HTR-8/SVneo (cell line): ENCODE measurements at regions not wholly inside any gene's neighbourhood (a gene's known extent, or its start where the extent isn't known, plus 50 kb on each side); places are given as distances from the start of the nearest gene placed in this dataset.

Experiments used
- DNase-seq: peaks from one replicate; pipeline ENCODE4 v3.0.0; 2011; ENCODE audit warnings: low spot score, mixed read lengths; ENCODE audit not compliant: insufficient read length
- FAIRE-seq: peaks from 2 replicates; lab custom pipeline; 2011; peaks lifted over from hg19 to GRCh38; lab: Jason Lieb, UNC

DNA sequence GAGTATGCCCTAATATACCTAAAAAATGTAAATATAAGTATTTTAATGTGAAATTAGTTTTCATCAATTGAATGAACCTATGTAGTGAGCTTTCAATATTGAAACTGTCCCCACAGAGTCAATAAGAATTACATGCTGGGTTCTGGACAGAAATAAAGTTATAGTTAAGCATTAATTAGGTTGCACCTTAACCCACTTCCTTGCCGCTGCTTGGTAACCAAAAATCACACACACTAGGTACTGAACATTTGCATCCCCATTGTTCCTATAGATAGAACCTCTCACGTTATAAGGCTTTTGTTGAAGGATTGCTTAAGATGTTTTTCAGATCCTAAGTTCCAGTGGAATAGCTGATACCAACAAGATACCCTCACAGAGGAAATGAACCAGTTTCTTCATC lies 237.1 kb upstream of the OPRM1 start:
- FAIRE-seq (no peak), DNase-seq (no peak)

DNA sequence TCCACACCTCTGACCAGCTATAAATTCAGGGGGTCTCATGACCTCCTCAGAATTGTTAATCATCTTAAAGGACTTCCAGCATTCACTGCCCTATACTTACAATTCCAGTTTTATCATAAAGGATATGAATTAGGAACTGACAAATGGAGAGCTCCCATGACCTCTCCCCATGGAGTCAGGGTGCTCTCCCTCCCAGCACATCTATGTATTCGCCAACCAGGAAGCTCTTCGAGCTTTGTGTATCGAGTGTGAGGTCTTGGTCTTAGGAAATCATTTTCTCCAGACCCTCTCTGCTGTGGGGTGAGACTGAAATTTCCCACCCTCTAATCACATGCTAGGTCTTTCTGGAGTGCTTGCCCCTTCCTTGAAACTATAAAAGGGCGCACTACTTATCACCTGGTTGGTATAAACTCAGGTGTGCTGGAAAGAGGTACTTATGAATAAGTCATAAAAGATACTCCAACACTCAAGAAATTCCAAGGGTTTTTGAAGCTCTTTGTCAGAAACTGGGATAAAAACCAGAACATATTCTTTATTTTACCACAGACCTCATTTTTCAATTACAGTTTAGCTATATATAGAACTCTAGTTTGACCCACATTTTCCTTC lies 238.4 kb upstream of the OPRM1 start:
- DNase-seq = no peak
- FAIRE-seq = no peak

DNA sequence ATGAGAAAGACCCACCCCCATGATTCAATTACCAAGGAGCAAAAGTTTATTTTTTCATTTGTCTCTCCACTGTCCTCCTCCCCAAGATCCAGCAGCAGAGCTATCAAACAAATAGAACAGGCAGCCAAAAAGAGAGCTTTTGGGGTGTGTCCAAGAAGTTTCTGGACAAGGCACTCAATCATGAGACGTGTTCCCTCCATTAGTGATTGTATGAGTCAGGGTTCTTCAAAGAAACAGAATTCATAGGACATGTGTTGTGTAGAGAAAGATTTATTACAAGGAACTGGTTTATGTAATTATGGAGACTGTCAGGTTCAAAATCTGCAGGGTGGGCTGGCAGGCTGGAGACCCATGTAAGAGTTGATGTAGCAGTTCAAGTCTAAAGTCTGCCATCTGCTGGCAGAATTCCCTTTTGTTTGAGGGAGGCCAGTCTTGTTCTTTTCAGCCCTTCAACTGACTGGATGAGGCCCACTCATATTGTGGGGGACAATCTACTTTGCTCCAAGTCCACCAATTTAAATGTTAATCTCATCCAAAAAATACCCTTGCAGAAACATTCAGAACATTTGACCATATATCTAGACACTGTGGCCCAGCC lies 248.1 kb upstream of the OPRM1 start:
- no peak for DNase-seq
- no peak for FAIRE-seq

DNA sequence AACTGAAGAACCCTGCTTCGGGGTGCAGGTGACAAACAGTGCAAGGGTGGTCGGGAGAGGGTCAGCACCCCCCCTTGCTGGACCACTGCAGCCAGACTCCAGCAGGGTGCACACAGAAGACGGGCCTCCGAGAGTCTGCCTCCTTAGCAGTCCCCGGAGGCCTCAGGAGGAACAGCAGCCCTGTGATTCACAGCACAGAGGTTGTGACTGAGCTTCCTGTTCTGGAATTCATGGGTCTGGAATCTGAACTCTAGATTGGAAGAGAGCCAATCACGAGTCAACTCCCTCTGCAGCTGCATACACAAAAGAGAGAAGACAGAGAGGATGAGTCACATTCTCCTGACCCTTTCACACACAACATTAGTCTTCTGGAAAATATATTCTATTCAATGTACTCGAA lies 249.0 kb upstream of the OPRM1 start:
- peak; percentile 71 for DNase-seq
- no peak for FAIRE-seq

DNA sequence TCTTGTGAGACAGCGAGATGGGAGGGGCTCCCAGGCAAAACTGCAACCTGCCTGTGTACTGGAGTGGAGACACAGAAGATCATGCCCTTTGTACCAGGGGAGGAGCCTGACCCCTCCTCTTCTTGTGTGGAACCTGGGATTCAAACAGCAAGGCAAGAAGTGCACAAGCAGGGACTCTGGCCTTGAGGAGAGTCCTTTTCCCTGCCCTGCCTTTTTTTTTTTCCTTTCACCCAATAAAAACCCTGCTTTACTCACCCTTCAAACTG lies 251.8 kb upstream of the OPRM1 start:
- no peak for FAIRE-seq

DNA sequence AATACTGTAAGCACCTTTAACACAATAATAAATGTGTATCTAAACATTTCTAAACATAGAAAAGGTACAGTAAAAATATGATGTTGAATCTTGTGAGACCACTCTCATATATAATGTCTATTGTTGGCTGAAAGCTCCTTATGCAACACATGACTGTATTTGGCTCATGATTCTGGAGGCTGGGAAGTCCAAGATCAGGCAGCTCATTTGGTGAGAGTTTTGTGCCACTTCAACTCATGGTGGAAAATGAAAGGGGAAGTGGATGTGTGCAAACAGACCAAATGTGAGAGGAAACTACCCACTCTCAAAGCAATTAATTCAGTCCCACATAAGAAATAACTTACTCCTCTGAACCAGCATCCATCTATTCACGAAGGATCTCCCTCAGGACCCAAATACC lies 257.7 kb upstream of the OPRM1 start:
- DNase-seq (no peak), FAIRE-seq (no peak)

More for the DNA sequence above, 251.8 kb upstream of the OPRM1 start:
- DNase-seq = no peak

DNA sequence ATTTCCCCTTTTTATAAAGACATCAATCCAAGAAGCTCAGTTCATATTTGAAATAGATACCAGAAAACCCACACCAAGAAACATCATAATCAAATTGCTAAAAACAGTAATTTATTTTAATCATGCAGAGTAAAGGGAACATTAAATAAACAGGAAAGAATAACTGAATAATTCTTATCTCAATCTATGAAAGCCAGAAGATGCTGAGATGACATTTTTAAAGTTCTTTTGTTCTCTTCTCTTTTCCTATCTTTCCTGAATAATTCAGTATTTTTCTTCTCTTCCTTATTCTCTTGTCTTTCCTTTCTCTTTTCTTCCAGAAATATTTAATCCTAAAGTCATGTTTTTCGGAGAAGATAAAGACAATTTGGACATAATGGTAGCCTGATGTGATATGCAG lies 259.0 kb upstream of the OPRM1 start:
- FAIRE-seq (no peak), DNase-seq (no peak)

DNA sequence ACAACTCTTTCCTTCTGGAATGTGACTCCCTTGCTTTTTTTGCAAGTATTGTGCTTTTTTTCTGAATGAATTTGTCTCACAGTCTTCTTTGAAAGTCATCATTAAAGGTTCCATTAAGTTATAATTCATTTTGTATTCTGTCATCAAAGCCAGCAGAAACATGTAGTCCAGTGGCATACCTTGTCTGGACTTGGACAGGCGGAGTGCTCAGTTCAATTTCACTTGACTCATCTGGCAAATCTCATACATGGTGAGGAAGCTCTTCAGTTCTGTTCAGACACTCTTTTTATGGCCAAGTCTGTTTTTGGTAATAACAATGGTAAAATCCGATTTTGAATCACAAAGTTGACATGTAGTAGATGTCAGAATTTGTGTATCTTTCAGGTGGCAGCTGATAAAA lies 260.8 kb upstream of the OPRM1 start:
- DNase-seq (no peak), FAIRE-seq (no peak)

DNA sequence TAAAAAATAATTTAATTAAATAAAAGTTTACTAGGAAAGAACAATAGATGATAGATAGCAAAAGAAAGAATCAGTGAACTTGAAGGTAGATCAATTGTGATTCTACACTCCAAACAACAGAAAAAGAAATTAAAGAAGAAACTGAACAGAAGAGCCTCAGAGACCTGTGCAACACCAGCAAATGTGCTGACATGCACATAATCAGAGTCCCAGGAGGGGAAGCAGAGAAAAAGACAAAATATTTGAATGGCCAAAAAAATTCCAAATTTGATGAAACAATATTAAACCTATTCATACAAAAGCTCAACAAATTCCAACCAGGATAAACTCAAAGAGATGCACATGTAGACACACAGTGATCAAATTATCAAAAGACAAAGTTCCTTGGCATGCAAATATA lies 267.5 kb upstream of the OPRM1 start:
- FAIRE-seq = no peak
- no peak for DNase-seq

DNA sequence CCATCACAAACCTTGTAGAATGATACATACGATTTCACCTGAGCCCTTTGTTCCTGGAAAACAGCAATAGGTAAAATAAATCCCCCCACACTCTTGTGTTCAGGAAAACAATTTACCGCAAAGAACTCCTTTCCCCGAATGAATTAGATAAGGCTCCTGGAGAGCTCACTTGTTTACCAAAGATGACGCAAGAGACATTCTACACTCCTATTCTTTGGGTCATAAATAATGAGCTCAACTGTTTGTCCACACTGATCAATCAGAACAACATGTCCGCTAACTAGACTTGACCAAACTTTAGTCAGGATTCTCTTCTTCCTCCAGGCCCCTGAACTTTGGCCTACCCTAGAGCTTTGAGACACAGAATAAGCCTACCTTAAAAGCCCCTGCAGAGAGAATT lies 271.9 kb upstream of the OPRM1 start:
- no peak for DNase-seq
- no peak for FAIRE-seq

DNA sequence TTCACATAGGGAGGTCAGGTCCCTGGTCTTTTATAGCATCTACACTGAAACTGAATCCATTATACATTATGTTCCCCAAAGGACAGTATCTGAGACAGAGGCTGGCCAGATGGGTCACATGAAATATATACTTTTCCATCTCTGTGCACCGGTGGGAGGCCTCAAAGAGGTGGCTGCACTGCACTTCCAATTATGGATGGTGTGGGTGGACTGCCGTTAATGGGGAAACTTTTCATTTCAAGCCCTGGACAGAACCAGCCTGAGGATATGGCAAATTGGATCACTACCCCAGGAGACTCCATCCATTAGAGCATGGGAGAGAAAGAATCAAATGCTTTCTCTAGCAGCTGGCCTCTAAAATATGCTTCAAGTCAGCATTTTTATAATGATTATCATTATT lies 280.5 kb upstream of the OPRM1 start:
- FAIRE-seq (no peak), DNase-seq (no peak)

DNA sequence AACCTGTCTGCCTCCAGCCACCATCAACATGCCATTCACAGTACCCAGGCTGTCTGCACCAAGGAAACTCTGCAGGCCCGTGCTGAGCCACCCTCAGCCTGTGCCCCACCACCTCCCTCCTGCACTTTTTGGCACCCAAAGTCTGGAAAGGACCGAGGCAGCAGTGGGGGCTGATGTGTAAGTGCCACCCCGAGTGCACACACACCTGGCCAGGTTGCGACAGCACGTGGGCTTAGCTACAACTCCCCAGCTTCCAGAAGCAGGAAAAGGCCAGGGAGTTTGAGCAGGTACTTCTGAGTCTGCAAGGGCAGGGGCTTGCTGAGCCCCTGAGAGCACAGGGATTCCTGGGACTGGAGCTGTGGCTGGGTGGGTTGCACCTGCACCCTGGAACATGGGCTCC lies 303.3 kb upstream of the OPRM1 start:
- FAIRE-seq = no peak
- no peak for DNase-seq

DNA sequence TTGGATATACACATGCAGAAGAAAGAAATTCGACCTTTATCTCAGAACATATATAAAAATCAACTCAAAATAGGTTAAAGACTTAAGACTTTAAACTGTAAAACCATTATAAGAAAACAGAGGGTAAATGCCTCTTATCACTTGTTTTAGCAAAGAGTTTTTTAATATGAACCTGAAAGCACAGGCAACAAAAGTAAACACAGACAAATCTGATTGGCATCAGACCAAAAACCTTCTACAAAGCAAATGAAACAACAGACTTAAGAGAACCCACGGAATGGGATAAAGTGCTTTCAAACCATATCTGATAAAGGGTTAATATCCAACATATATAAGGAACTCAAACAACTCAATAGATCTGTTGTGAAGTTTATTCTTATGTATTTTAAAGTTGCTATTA lies 309.9 kb upstream of the OPRM1 start:
- no peak for DNase-seq
- FAIRE-seq = no peak

DNA sequence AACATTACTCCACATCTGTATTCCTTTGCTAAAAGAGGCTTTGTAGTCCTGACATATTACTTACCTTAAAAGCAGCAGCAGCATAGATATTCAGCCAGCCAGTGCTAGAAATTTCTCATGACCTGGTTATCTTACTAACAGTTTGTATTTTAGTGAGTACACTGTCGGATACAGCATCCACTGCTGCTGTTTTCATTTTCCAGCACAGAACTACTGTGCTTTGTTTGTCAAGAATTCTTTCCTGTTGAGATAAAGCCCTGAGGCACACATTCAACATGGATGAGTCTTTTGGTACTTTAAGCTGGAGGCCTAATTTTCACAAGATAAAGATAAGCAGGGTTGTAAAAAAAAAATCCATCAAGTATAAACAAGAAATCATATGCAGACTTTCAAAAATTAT lies 311.2 kb upstream of the OPRM1 start:
- peak; percentile 32 for DNase-seq
- FAIRE-seq = no peak

DNA sequence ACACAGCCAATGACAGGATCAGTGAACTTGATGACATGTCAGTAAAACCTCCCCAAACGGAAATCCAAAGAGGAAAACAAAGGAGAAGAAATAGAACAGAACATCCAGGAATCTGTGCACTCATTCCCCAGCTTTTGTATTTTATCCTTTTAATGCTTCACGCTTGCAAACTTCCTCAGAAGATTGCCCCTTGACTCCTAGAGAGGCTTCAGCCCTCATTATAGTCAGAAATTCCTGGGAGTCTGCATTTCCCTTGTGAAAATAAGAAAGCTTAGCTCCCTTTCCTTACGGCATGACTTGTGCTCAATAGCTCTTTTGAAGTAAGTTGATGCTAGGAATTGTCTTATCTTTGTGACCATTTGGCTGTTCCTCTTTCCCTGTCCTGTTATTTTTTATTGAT lies 313.6 kb upstream of the OPRM1 start:
- DNase-seq (no peak), FAIRE-seq (no peak)

DNA sequence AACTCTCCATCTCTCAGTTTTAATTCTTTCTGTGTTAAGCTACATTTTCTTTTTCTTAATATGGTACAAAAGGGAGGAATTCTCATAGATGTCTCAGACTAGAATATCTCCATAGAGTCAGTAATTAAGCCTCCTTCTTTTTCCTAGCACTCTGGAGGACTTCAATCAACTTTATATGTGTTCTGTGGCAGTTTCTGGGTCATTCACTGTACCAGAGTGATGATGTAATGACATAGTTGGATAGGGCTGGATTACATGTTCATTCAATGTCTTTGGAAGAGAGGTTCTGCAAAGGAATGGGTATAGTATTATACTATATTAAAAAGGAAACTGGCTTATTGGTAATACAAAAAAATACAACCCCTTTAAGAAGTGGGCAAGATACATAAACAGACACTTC lies 318.3 kb upstream of the OPRM1 start:
- FAIRE-seq (no peak), DNase-seq (no peak)

DNA sequence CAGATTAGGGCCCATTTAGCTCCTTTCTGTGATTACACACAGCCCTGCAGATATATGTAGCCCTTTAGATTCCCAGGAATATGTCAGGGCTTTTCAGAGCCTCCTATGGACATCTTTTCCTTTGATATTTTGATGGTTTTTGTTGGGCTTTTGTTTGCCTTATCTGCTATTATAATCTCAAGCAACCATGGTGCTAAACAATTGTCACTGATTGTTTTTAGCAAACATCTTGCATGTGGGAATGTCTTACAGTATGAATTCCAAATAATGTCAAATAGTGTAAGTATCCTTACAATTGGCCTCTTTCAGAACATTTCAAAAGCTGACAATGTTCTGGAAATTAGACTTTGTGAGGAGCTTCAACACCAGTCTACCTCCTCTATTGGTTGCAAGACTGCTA lies 333.6 kb upstream of the OPRM1 start:
- FAIRE-seq (no peak), DNase-seq (no peak)

DNA sequence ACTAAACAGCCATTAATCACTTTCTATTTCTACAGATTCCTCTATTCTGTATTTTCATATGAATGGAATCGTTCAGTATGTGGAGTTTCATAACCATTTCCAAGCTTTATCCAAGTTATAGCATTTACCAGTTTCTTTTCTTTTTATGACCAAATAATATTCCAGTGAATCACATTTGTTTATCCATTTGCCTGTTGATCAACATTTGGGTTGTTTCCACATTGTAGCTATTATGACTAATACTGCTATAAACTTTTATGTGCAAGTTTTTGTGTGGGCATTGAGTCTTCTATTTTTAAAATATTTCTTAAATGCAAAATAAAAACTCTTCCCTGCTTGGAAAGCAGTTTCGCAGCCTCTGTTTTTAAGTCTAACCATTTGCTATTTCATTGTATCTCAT lies 336.4 kb upstream of the OPRM1 start:
- DNase-seq = no peak
- no peak for FAIRE-seq

DNA sequence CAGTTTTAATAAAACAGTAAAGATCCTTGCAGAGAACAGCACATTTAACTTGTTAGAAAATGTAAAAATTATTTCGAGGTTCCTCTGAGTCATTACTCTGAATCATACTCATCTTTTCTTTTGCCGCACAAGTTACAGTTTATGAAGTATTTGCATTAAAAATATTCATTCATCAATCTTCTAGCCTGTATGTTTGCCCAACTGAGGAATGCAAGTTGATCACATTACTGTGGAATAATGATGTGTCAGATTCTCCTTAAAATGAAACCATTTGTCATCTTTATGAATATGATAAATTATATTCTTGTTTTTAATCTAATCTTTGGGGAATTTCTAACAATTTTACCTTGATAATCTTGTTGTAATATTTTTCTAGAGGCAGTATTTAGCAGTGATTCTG lies 340.4 kb upstream of the OPRM1 start:
- DNase-seq = peak; percentile 9
- FAIRE-seq = no peak

DNA sequence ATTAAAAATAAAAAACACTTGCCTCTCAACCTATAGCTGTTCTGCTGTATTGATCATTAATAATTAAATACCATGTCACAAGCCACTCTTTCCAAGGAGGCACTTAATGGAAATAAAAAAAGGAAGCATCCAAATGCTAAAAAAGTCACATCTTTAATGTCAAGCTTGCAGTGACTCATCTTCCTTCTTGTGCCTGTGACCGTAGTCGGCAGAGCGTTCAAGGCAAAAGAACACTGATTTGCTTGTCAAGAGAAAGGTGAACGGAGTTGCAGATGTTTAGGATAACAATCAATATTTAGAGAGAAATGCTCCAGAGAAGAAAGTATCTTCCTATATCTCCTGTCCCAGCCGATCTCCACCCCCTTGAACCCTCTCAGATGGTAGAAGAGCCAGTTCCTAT lies 341.0 kb upstream of the OPRM1 start:
- FAIRE-seq (no peak), DNase-seq (no peak)

DNA sequence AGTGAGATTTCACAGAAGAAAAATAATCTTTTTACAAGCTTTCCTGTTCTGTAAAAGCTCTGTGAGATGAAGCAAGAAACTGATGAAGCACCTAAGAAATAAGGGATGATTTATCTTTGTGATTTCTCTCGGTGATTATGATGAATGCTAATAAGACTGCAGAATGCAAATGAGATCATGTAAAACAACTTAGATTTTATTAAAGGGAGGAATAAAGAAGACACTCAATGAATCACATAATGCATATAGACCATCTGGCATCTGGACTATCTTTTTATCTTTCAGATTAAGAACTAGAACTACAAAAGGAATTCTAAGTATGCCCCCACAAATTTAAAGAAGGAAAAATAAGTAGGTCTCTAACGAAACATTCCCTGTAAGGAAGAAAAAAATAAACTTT lies 361.5 kb upstream of the OPRM1 start:
- DNase-seq (no peak), FAIRE-seq (no peak)

DNA sequence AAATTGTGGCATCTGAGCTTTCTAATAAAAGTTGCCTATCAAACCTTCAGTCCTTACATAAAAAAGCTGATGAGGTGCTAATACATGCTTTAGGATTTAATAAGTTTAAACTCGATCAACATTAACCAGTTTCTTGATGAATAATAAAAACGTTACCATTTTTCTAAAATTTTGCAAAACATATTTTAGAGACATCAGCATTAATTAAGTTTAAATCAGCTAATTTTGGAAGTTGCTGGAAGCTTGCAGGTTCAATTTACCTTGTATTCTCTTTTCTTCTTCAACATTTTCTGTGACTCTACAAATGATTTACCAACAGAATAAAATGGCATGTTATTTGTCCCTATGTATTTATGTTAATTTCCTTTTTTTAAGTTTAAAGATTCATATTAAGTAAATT lies 365.3 kb upstream of the OPRM1 start:
- DNase-seq = no peak
- FAIRE-seq = no peak

DNA sequence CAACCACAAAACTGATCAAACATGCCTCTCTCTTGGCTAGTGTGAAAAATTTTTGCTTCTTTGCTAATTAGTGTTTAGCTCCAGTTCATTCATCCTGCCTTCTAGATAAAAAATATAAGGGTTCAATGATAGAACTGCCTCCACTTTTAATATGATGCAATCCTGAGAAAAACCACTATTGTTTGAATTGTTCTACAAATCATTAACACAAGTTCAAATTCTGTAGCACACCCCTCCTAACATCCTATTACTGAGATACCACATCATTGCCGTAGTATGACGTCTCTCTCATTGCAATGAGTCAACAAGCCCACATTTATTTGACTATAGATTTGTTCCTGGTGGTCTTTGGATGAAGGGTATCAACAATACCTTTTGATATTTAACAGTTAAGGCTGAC lies 365.8 kb upstream of the OPRM1 start:
- FAIRE-seq = no peak
- DNase-seq = no peak
